ENCODE measurements at regions not wholly inside any gene's neighbourhood (a gene's known extent, or its start where the extent isn't known, plus 50 kb on each side); places are given as distances from the start of the nearest gene placed in this dataset.
"Not testable (repeated sequence)": the region's sequence is repeated elsewhere in the genome, so short reads cannot be mapped to it uniquely, and the experiment has no call there.

GRCh38 chr3:152891678-152892077 lies 56.7 kb downstream of the P2RY1 start:
- no peak for DNase-seq (ENCODE audit: low spot score)

GRCh38 chr3:152892446-152892845 lies 57.5 kb downstream of the P2RY1 start:
- DNase-seq (ENCODE audit: low spot score) = no peak

- DNase-seq (ENCODE audit: low spot score) = no peak
Observed at GRCh38 chr3:152893647-152894046, 58.7 kb downstream of the P2RY1 start.

GRCh38 chr3:152899306-152899705 lies 64.4 kb downstream of the P2RY1 start:
- no peak for DNase-seq (ENCODE audit: low spot score)

GRCh38 chr3:152902141-152902669 lies 67.3 kb downstream of the P2RY1 start:
- no peak for DNase-seq (ENCODE audit: low spot score)

GRCh38 chr3:152905631-152906030 lies 70.7 kb downstream of the P2RY1 start:
- no peak for DNase-seq (ENCODE audit: low spot score)

- no peak for DNase-seq (ENCODE audit: low spot score)
Observed at GRCh38 chr3:152909180-152909883, 74.4 kb downstream of the P2RY1 start.

- no peak for DNase-seq (ENCODE audit: low spot score)
Observed at GRCh38 chr3:152910211-152910610, 75.3 kb downstream of the P2RY1 start.

GRCh38 chr3:152910966-152911365 lies 76.0 kb downstream of the P2RY1 start:
- DNase-seq (ENCODE audit: low spot score) = no peak

- DNase-seq (ENCODE audit: low spot score) = not testable (repeated sequence)
Observed at GRCh38 chr3:152914743-152915142, 79.8 kb downstream of the P2RY1 start.

GRCh38 chr3:152915695-152916094 lies 80.8 kb downstream of the P2RY1 start:
- DNase-seq (ENCODE audit: low spot score) = no peak

GRCh38 chr3:152916753-152917279 lies 81.9 kb downstream of the P2RY1 start:
- no peak for DNase-seq (ENCODE audit: low spot score)

GRCh38 chr3:152921351-152921750 lies 86.4 kb downstream of the P2RY1 start:
- DNase-seq (ENCODE audit: low spot score) = no peak

- DNase-seq (ENCODE audit: low spot score) = no peak
Observed at GRCh38 chr3:152922554-152922953, 87.6 kb downstream of the P2RY1 start.

GRCh38 chr3:152927131-152927530 lies 92.2 kb downstream of the P2RY1 start:
- no peak for DNase-seq (ENCODE audit: low spot score)

GRCh38 chr3:152930516-152930915 lies 95.6 kb downstream of the P2RY1 start:
- DNase-seq (ENCODE audit: low spot score) = no peak

GRCh38 chr3:152937234-152937633 lies 102.3 kb downstream of the P2RY1 start:
- DNase-seq (ENCODE audit: low spot score) = no peak

- DNase-seq (ENCODE audit: low spot score) = no peak
Observed at GRCh38 chr3:152938974-152939636, 104.2 kb downstream of the P2RY1 start.

- no peak for DNase-seq (ENCODE audit: low spot score)
Observed at GRCh38 chr3:152941859-152942258, 106.9 kb downstream of the P2RY1 start.

- DNase-seq (ENCODE audit: low spot score) = no peak
Observed at GRCh38 chr3:152942366-152942765, 107.4 kb downstream of the P2RY1 start.

GRCh38 chr3:152943645-152944044 lies 108.7 kb downstream of the P2RY1 start:
- peak; percentile 46 for DNase-seq (ENCODE audit: low spot score)

- no peak for DNase-seq (ENCODE audit: low spot score)
Observed at GRCh38 chr3:152944671-152945070, 109.7 kb downstream of the P2RY1 start.

- no peak for DNase-seq (ENCODE audit: low spot score)
Observed at GRCh38 chr3:152945556-152945955, 110.6 kb downstream of the P2RY1 start.

Measured in kidney tubule cell (primary cell).